ENCODE measurements at regions not wholly inside any gene's neighbourhood (a gene's known extent, or its start where the extent isn't known, plus 50 kb on each side); places are given as distances from the start of the nearest gene placed in this dataset.
A peak's percentile ranks its signal among the peaks of the same experiment; 100 is the strongest.

- no peak for TF ChIP-seq Cebpa-rat (IDR thresholded peaks at IDR 0.05)
- H3K27me3 ChIP-seq: no peaks in the 10 kb centered on the region
- H4K20me1 ChIP-seq: no peaks in the 10 kb centered on the region
- H3K9ac ChIP-seq: no peak overlapping the region
- H3K36me3 ChIP-seq: no peaks in the 10 kb centered on the region
- H3K4me1 ChIP-seq: no peaks in the 10 kb centered on the region
- no peak overlapping the region for H3K4me2 ChIP-seq
- no peaks in the 10 kb centered on the region for H3K9me3 ChIP-seq (replicated peaks in 1 of 11)
- no peak overlapping the region for H3K27ac ChIP-seq
- no peak overlapping the region for H3K4me3 ChIP-seq
Observed at GRCh38 chr3:82927309-82928253, 1166.1 kb upstream of the GBE1 start.

- TF ChIP-seq Cebpa-rat (IDR thresholded peaks at IDR 0.05): no peak
- H3K27ac ChIP-seq: no peak overlapping the region
- H4K20me1 ChIP-seq: no peaks in the 10 kb centered on the region
- no peaks in the 10 kb centered on the region for H3K4me1 ChIP-seq
- no peak overlapping the region for H3K4me2 ChIP-seq
- H3K36me3 ChIP-seq: no peaks in the 10 kb centered on the region
- H3K9ac ChIP-seq: no peak overlapping the region
- no peaks in the 10 kb centered on the region for H3K9me3 ChIP-seq (replicated peaks in 1 of 11)
- H3K27me3 ChIP-seq: no peaks in the 10 kb centered on the region
- no peak overlapping the region for H3K4me3 ChIP-seq
Observed at GRCh38 chr3:82891028-82891427, 1129.6 kb upstream of the GBE1 start.

GRCh38 chr3:82883072-82883471, 1121.6 kb upstream of the GBE1 start:
- Histone ChIP-seq H3K27ac (no peak overlapping the region), H3K9ac (no peak overlapping the region), H3K9me3 (replicated peaks in 1 of 11) (no peaks in the 10 kb centered on the region), H4K20me1 (no peaks in the 10 kb centered on the region), H3K4me1 (no peaks in the 10 kb centered on the region), H3K36me3 (no peaks in the 10 kb centered on the region), H3K4me2 (no peak overlapping the region), H3K4me3 (no peak overlapping the region), H3K27me3 (no peaks in the 10 kb centered on the region)
- TF ChIP-seq Cebpa-rat (IDR thresholded peaks at IDR 0.05): no peak

- Histone ChIP-seq H3K9ac (no peak overlapping the region), H3K36me3 (no peaks in the 10 kb centered on the region), H3K4me1 (no peaks in the 10 kb centered on the region), H3K4me3 (no peak overlapping the region), H4K20me1 (no peaks in the 10 kb centered on the region), H3K27me3 (no peaks in the 10 kb centered on the region), H3K27ac (no peak overlapping the region), H3K9me3 (replicated peaks in 1 of 11) (no peaks in the 10 kb centered on the region), H3K4me2 (no peak overlapping the region)
- no peak for TF ChIP-seq Cebpa-rat (IDR thresholded peaks at IDR 0.05)
Observed at GRCh38 chr3:82875401-82875800, 1114.0 kb upstream of the GBE1 start.

GRCh38 chr3:82839871-82840270, 1078.4 kb upstream of the GBE1 start:
- Histone ChIP-seq H3K4me3 (no peak overlapping the region), H3K4me1 (no peaks in the 10 kb centered on the region), H3K27ac (no peak overlapping the region), H3K9ac (no peak overlapping the region), H3K36me3 (no peaks in the 10 kb centered on the region), H3K4me2 (no peak overlapping the region), H3K27me3 (no peaks in the 10 kb centered on the region), H3K9me3 (replicated peaks in 1 of 11) (peaks cover 0 to 7% (median 0%) of the 10 kb centered on the region in 11 experiments; a peak in 4 of 22 replicates), H4K20me1 (no peaks in the 10 kb centered on the region)
- no peak for TF ChIP-seq Cebpa-rat (IDR thresholded peaks at IDR 0.05)

GRCh38 chr3:82834098-82834497, 1072.7 kb upstream of the GBE1 start:
- H3K4me3 ChIP-seq: no peak overlapping the region
- no peak for TF ChIP-seq Cebpa-rat (IDR thresholded peaks at IDR 0.05)
- H3K27ac ChIP-seq: no peak overlapping the region
- no peak overlapping the region for H3K9ac ChIP-seq
- H3K4me1 ChIP-seq: no peaks in the 10 kb centered on the region
- H3K4me2 ChIP-seq: no peak overlapping the region
- no peaks in the 10 kb centered on the region for H3K27me3 ChIP-seq
- no peaks in the 10 kb centered on the region for H3K36me3 ChIP-seq
- no peaks in the 10 kb centered on the region for H4K20me1 ChIP-seq
- H3K9me3 ChIP-seq (replicated peaks in 1 of 11): peaks cover 0 to 4% (median 0%) of the 10 kb centered on the region in 11 experiments; a peak in 4 of 22 replicates

- no peak for TF ChIP-seq Cebpa-rat (IDR thresholded peaks at IDR 0.05)
- H3K9ac ChIP-seq: no peak overlapping the region
- no peak overlapping the region for H3K4me3 ChIP-seq
- no peak overlapping the region for H3K27ac ChIP-seq
- H4K20me1 ChIP-seq: no peaks in the 10 kb centered on the region
- H3K4me2 ChIP-seq: no peak overlapping the region
- no peaks in the 10 kb centered on the region for H3K4me1 ChIP-seq
- H3K9me3 ChIP-seq (replicated peaks in 1 of 11): 0 out of 22 replicates have a peak, but pooled peaks cover 0 to 4% (median 0%) of the 10 kb centered on the region in 11 experiments
- H3K36me3 ChIP-seq: no peaks in the 10 kb centered on the region
- H3K27me3 ChIP-seq: no peaks in the 10 kb centered on the region
Observed at GRCh38 chr3:82824491-82824890, 1063.0 kb upstream of the GBE1 start.

GRCh38 chr3:82816086-82816485, 1054.6 kb upstream of the GBE1 start:
- Histone ChIP-seq H3K27ac (no peak overlapping the region), H4K20me1 (no peaks in the 10 kb centered on the region), H3K9ac (no peak overlapping the region), H3K9me3 (replicated peaks in 1 of 11) (peaks cover 15 to 34% (median 23%) of the 10 kb centered on the region in 11 experiments), H3K36me3 (0 out of 22 replicates have a peak, but pooled peaks cover 0 to 6% (median 0%) of the 10 kb centered on the region in 11 experiments), H3K4me2 (no peak overlapping the region), H3K4me1 (no peaks in the 10 kb centered on the region), H3K4me3 (no peak overlapping the region), H3K27me3 (no peaks in the 10 kb centered on the region)
- no peak for TF ChIP-seq Cebpa-rat (IDR thresholded peaks at IDR 0.05)

GRCh38 chr3:82815417-82816058, 1054.1 kb upstream of the GBE1 start:
- H3K4me3 ChIP-seq: peak overlapping the region in 1 of 10 experiments; percentile 14; a peak in 1 of 20 replicates
- H3K4me2 ChIP-seq: no peak overlapping the region
- H4K20me1 ChIP-seq: no peaks in the 10 kb centered on the region
- 0 out of 22 replicates have a peak, but pooled peaks cover 0 to 6% (median 0%) of the 10 kb centered on the region in 11 experiments for H3K36me3 ChIP-seq
- H3K9me3 ChIP-seq (replicated peaks in 1 of 11): peaks cover 15 to 34% (median 23%) of the 10 kb centered on the region in 11 experiments
- no peak overlapping the region for H3K27ac ChIP-seq
- no peak for TF ChIP-seq Cebpa-rat (IDR thresholded peaks at IDR 0.05)
- H3K9ac ChIP-seq: no peak overlapping the region
- no peaks in the 10 kb centered on the region for H3K4me1 ChIP-seq
- no peaks in the 10 kb centered on the region for H3K27me3 ChIP-seq

Data from BLaER1 treated with 17β-estradiol and CSF1 and Interleukin-3, amounts not matched to agents 10 nM and 100 nM (cell line).